ENCODE measurements at regions not wholly inside any gene's neighbourhood (a gene's known extent, or its start where the extent isn't known, plus 50 kb on each side); places are given as distances from the start of the nearest gene placed in this dataset.

DNA sequence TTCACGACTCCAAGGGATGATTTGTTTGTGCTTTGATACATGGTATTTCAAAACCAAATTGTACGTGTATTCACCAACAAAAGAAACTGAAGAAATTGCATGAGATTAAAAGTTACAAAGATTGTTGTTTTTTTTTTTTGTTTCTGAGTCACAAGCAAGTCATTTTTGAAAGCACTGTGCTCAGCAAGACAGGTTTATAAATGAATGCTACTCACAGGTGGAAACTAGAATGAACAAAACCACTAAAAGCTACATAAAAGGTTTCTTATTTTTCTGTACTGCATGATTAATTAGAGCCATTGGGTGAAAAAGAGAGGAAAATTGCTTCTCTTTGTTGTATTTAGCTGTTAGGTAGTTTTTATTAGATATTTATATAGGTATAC, 90.2 kb upstream of the RIPOR2 start:
- TF ChIP-seq, protein P1, sequence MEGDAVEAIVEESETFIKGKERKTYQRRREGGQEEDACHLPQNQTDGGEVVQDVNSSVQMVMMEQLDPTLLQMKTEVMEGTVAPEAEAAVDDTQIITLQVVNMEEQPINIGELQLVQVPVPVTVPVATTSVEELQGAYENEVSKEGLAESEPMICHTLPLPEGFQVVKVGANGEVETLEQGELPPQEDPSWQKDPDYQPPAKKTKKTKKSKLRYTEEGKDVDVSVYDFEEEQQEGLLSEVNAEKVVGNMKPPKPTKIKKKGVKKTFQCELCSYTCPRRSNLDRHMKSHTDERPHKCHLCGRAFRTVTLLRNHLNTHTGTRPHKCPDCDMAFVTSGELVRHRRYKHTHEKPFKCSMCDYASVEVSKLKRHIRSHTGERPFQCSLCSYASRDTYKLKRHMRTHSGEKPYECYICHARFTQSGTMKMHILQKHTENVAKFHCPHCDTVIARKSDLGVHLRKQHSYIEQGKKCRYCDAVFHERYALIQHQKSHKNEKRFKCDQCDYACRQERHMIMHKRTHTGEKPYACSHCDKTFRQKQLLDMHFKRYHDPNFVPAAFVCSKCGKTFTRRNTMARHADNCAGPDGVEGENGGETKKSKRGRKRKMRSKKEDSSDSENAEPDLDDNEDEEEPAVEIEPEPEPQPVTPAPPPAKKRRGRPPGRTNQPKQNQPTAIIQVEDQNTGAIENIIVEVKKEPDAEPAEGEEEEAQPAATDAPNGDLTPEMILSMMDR (conservative IDR thresholded peaks at IDR 0.05) = no peak
- no peak for TF ChIP-seq EZH2 (IDR thresholded peaks at IDR 0.05; ENCODE audit: low read depth)

Measured in PC-9 (cell line).